SK-N-SH treated with all-trans-retinoic acid at 6 μM for 48 hours (cell line): ENCODE measurements at regions not wholly inside any gene's neighbourhood (a gene's known extent, or its start where the extent isn't known, plus 50 kb on each side); places are given as distances from the start of the nearest gene placed in this dataset.

Experiments
- PATZ1 ChIP-seq: fragments of 250-450 bp; sonication (Bioruptor Pico); IDR thresholded peaks from 2 replicates; pipeline ENCODE4 v1.8.0; 2020; ENCODE audit warnings: mild to moderate bottlenecking, moderate library complexity, borderline replicate concordance
- ZFP3 ChIP-seq: fragments of 250-450 bp; sonication (Bioruptor Pico); IDR thresholded peaks from 2 replicates; pipeline ENCODE4 v1.5.0; 2020; ENCODE audit warnings: mild to moderate bottlenecking, moderate library complexity

GRCh38 chr14:83988275-83988674, 1541.7 kb upstream of the FLRT2 start:
- TF ChIP-seq ZFP3 (CRISPR knock-in tag), result no peak
- TF ChIP-seq PATZ1 (CRISPR knock-in tag), result no peak
